Activated CD8-positive, alpha-beta T cell treated with anti-CD3 and anti-CD28 coated beads for 36 hours (primary cell): ENCODE measurements at regions not wholly inside any gene's neighbourhood (a gene's known extent, or its start where the extent isn't known, plus 50 kb on each side); places are given as distances from the start of the nearest gene placed in this dataset.

Source experiments
- ATAC-seq: fragments of 200-7000 bp; cut with Tn5 transposase; one replicate; pipeline ENCODE4 v1.10.0; 2021; ENCODE audit warnings: mild to moderate bottlenecking, moderate library complexity
- CTCF ChIA-PET: fragments of 350-600 bp; sonication (Branson Sonifier 250); formaldehyde crosslinking; loops from one replicate; lab custom pipeline; 2021; ENCODE audit warnings: antibody characterized with exemption; lab: Charles Lee
- POLR2A ChIA-PET: fragments of 350-600 bp; sonication (Branson Sonifier 250); formaldehyde crosslinking; loops from one replicate; lab custom pipeline; 2021; ENCODE audit warnings: antibody characterized with exemption; lab: Charles Lee
- DNase-seq: peaks from one replicate; pipeline ENCODE4 v3.0.0-alpha.2; 2020
- H3K27ac Mint-ChIP-seq: one replicate; pipeline ENCODE4 v1.8.0; 2021; ENCODE audit warnings: mild to moderate bottlenecking, mixed read lengths
- H3K27me3 Mint-ChIP-seq: one replicate; pipeline ENCODE4 v1.8.0; 2021; ENCODE audit warnings: mixed read lengths
- H3K36me3 Mint-ChIP-seq: one replicate; pipeline ENCODE4 v1.8.0; 2021; ENCODE audit warnings: low read depth, mixed read lengths
- H3K4me1 Mint-ChIP-seq: one replicate; pipeline ENCODE4 v1.8.0; 2021; ENCODE audit warnings: low read depth, mixed read lengths
- H3K4me3 Mint-ChIP-seq: one replicate; pipeline ENCODE4 v1.8.0; 2021; ENCODE audit warnings: mild to moderate bottlenecking, moderate library complexity, mixed read lengths
- H3K9me3 Mint-ChIP-seq: one replicate; pipeline ENCODE4 v1.8.0; 2021; ENCODE audit warnings: mixed read lengths
- intact Hi-C: fragments of 100-400 bp; cut with micrococcal nuclease; formaldehyde crosslinking; loops from one replicate; pipeline ENCODE4 v1.10.0; 2022
- TF ChIP-seq, protein P1 (sequence below): fragments of 200-600 bp; IDR thresholded peaks from one replicate; pipeline ENCODE4 v1.8.0; 2022; ENCODE audit warnings: antibody characterized with exemption, mild to moderate bottlenecking

DNA sequence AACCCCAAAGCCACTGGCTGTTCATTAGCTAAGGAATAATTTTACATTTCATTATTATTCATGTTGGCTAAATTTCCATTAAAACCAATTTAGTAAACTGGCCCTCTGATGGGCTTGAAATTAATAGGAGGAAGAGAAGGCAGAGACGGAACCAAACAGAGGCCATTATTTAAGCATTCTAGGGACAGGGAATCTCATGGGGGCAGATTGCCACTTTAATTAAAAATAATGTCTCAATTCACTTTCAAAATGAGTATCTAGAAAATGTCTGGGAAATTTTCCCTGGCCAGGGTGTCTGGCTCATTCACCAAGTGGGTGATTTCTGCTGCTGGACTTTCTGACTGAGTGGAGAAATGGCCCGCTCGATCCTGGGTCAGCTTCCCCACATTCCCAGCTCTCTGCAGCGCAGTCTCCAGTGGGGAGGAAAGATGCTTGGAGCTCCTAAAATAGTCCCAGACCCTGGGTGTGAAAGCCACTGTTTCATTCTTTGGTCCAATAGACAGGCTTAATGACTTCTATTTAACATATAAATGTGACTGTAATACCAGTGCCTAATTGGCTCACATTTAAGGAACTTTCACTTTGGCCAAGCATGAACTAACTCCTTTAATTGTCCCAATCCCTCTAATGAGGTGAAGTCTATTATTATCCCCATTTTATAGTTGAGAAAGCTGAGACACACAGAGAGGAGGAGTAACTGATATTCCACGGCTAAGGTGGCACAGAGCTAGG, 64.3 kb downstream of the IRX6 start:
- DNase-seq (no peak), ATAC-seq (no peak)
- ChIA-PET CTCF (no interaction called here), POLR2A (interaction anchor here (0.6 kb wide), 1 partner anchor 496 kb away, joined by 3 read pairs; no protein-coding TSS in a partner anchor)
- TF ChIP-seq, protein P1, sequence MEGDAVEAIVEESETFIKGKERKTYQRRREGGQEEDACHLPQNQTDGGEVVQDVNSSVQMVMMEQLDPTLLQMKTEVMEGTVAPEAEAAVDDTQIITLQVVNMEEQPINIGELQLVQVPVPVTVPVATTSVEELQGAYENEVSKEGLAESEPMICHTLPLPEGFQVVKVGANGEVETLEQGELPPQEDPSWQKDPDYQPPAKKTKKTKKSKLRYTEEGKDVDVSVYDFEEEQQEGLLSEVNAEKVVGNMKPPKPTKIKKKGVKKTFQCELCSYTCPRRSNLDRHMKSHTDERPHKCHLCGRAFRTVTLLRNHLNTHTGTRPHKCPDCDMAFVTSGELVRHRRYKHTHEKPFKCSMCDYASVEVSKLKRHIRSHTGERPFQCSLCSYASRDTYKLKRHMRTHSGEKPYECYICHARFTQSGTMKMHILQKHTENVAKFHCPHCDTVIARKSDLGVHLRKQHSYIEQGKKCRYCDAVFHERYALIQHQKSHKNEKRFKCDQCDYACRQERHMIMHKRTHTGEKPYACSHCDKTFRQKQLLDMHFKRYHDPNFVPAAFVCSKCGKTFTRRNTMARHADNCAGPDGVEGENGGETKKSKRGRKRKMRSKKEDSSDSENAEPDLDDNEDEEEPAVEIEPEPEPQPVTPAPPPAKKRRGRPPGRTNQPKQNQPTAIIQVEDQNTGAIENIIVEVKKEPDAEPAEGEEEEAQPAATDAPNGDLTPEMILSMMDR: no peak
- Mint-ChIP-seq H3K4me1 (no peaks in the 10 kb centered on the region), H3K27ac (no peak overlapping the region), H3K9me3 (no peaks in the 10 kb centered on the region), H3K4me3 (no peak overlapping the region), H3K27me3 (peaks cover 1% of the 10 kb centered on the region), H3K36me3 (no peaks in the 10 kb centered on the region)
- intact Hi-C loops: no loop called here

DNA sequence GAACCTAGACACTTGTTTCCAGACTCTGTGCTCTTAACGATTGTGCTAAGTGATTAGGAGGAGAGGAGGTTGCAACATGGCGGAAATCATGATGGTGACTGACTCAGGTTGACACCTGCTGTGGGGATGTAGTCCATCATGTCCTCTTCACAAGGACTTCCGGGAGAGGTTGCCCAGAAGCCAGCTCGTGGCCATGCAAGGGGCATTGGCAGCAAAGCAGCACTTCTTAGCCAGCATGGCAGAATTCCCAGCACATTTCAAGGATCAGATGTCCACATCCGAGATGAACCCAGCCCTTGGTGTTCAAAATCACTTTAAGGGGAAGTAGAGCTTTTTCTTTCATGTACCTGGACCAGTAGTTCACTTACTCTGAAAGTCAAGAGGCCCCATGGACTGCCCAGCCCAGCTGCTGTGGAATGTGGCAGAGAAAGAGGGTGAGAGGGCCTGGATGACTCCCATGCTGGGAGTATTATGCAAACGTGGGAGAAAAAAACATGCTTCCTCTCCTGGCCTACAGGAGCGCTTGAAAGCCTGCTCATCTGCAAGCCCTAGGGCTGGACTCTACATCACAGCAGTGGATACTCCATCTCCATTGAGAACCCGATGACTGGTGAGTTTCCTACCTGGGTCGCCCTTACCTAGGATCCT, 65.5 kb downstream of the IRX6 start:
- DNase-seq (no peak), ATAC-seq (no peak)
- no peaks in the 10 kb centered on the region for H3K9me3 Mint-ChIP-seq
- intact Hi-C loops: no loop called here
- no peak overlapping the region for H3K4me3 Mint-ChIP-seq
- ChIA-PET POLR2A (no interaction called here), CTCF (no interaction called here)
- peaks cover 1% of the 10 kb centered on the region for H3K27me3 Mint-ChIP-seq
- H3K36me3 Mint-ChIP-seq: no peaks in the 10 kb centered on the region
- H3K27ac Mint-ChIP-seq: no peak overlapping the region
- TF ChIP-seq, protein P1: no peak
- no peaks in the 10 kb centered on the region for H3K4me1 Mint-ChIP-seq

DNA sequence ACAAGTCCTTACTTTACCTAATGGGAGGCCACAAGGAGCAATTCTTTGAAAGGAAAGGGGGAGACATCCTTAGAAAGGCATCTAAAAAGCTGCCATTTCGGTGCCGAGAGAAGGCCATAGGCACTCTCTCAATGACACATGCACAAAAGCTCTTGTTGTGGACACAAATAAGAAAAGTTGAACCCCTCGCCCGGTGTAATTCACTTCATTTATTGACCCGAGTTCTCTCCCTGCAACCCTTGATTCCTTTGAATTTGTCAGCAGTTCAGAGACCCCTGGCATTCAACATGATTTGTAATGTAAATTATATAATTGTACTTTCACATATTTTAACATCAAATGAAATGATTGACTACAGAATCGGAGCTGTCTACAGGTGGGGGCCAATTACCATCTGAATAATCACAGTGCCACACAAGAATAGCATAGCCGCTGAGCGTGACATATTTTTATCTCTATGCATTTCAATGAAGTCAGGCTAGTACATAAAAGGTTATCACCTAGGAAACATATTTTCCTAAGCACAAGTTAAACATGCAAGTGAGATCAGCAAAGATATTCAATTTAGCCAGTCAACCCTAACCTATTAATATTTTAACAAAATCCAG, 66.7 kb downstream of the IRX6 start:
- TF ChIP-seq, protein P1: no peak
- Mint-ChIP-seq H3K36me3 (no peaks in the 10 kb centered on the region), H3K4me3 (no peak overlapping the region), H3K9me3 (no peaks in the 10 kb centered on the region), H3K4me1 (no peaks in the 10 kb centered on the region), H3K27me3 (peaks cover 1% of the 10 kb centered on the region), H3K27ac (no peak overlapping the region)
- ChIA-PET POLR2A (no interaction called here), CTCF (no interaction called here)
- DNase-seq (no peak), ATAC-seq (no peak)
- intact Hi-C loops: no loop called here

- Mint-ChIP-seq H3K36me3 (no peaks in the 10 kb centered on the region), H3K9me3 (no peaks in the 10 kb centered on the region), H3K27ac (no peak overlapping the region), H3K4me3 (no peak overlapping the region), H3K4me1 (no peaks in the 10 kb centered on the region), H3K27me3 (peaks cover 1% of the 10 kb centered on the region)
- ATAC-seq (no peak), DNase-seq (no peak)
- CTCF ChIA-PET: no interaction called here
- intact Hi-C loops: no loop called here
- TF ChIP-seq, protein P1: no peak
- POLR2A ChIA-PET: no interaction called here
These were observed 67.9 kb downstream of the IRX6 start for GRCh38 chr16:55391760-55392375.

GRCh38 chr16:55392701-55393100, 68.7 kb downstream of the IRX6 start:
- ATAC-seq: no peak
- H3K9me3 Mint-ChIP-seq: no peaks in the 10 kb centered on the region
- H3K36me3 Mint-ChIP-seq: no peaks in the 10 kb centered on the region
- DNase-seq: no peak
- H3K27me3 Mint-ChIP-seq: peaks cover 1% of the 10 kb centered on the region
- intact Hi-C loops: no loop called here
- no peak overlapping the region for H3K4me3 Mint-ChIP-seq
- no peaks in the 10 kb centered on the region for H3K4me1 Mint-ChIP-seq
- no peak overlapping the region for H3K27ac Mint-ChIP-seq
- POLR2A ChIA-PET: no interaction called here
- CTCF ChIA-PET: no interaction called here
- TF ChIP-seq, protein P1: no peak
